ENCODE measurements at regions not wholly inside any gene's neighbourhood (a gene's known extent, or its start where the extent isn't known, plus 50 kb on each side); places are given as distances from the start of the nearest gene placed in this dataset.
"Not testable (repeated sequence)": the region's sequence is repeated elsewhere in the genome, so short reads cannot be mapped to it uniquely, and the experiment has no call there.

GRCh38 chr12:41988715-41989114, 156.0 kb downstream of the GXYLT1 start:
- TF ChIP-seq CTCF (IDR thresholded peaks at IDR 0.05 in 8 of 11, conservative IDR thresholded peaks at IDR 0.05 in 3 of 11) (no peak), POLR2AphosphoS5 (IDR thresholded peaks at IDR 0.05) (no peak), POLR2A (IDR thresholded peaks at IDR 0.05) (no peak)
- Histone ChIP-seq H3K27ac (no peak overlapping the region), H3K4me3 (no peak overlapping the region), H3K36me3 (no peaks in the 10 kb centered on the region), H3K9me3 (peaks cover 0 to 10% (median 2%) of the 10 kb centered on the region in 8 donors), H3K27me3 (replicated peaks in 1 of 7) (no peaks in the 10 kb centered on the region), H3K4me1 (no peaks in the 10 kb centered on the region)
- DNase-seq: no peak
- intact Hi-C loops (cut with DNase I; ENCODE audit: low total_unique reads): no loop called here
- 88 to 96% (median 94%) methylated on average over 2 of the region's 2 CpGs for WGBS, 5 donors

GRCh38 chr12:41986513-41986912, 158.2 kb downstream of the GXYLT1 start:
- H3K27me3 ChIP-seq (replicated peaks in 1 of 7); H3K9me3 ChIP-seq; H3K36me3 ChIP-seq; intact Hi-C loops (cut with DNase I; ENCODE audit: low total_unique reads); H3K4me3 ChIP-seq; DNase-seq; H3K4me1 ChIP-seq; H3K27ac ChIP-seq: not testable (repeated sequence)
- WGBS, 5 donors: 82 to 95% (median 94%) methylated on average over 2 of the region's 2 CpGs

GRCh38 chr12:41983856-41984255, 160.8 kb downstream of the GXYLT1 start:
- Histone ChIP-seq H3K27ac (no peak overlapping the region), H3K4me3 (no peak overlapping the region), H3K9me3 (peaks cover 0 to 5% (median 2%) of the 10 kb centered on the region in 8 donors), H3K27me3 (replicated peaks in 1 of 7) (no peaks in the 10 kb centered on the region), H3K36me3 (no peaks in the 10 kb centered on the region), H3K4me1 (no peaks in the 10 kb centered on the region)
- intact Hi-C loops (cut with DNase I; ENCODE audit: low total_unique reads): no loop called here
- DNase-seq: no peak
- TF ChIP-seq POLR2A (IDR thresholded peaks at IDR 0.05) (no peak), CTCF (IDR thresholded peaks at IDR 0.05 in 8 of 11, conservative IDR thresholded peaks at IDR 0.05 in 3 of 11) (no peak), POLR2AphosphoS5 (IDR thresholded peaks at IDR 0.05) (no peak)

- Histone ChIP-seq H3K36me3 (no peaks in the 10 kb centered on the region), H3K27me3 (replicated peaks in 1 of 7) (no peaks in the 10 kb centered on the region), H3K4me3 (no peak overlapping the region), H3K9me3 (peaks cover 0 to 4% (median 0%) of the 10 kb centered on the region in 8 donors), H3K27ac (no peak overlapping the region), H3K4me1 (no peaks in the 10 kb centered on the region)
- WGBS, 5 donors: 52 to 72% (median 62%) methylated on average over 1 of the region's 1 CpG
- no peak for DNase-seq
- intact Hi-C loops (cut with DNase I; ENCODE audit: low total_unique reads): no loop called here
- no peak for TF ChIP-seq POLR2A (IDR thresholded peaks at IDR 0.05)
- no peak for TF ChIP-seq CTCF (IDR thresholded peaks at IDR 0.05 in 8 of 11, conservative IDR thresholded peaks at IDR 0.05 in 3 of 11)
- no peak for TF ChIP-seq POLR2AphosphoS5 (IDR thresholded peaks at IDR 0.05)
Measured at GRCh38 chr12:41983394-41983793, 161.3 kb downstream of the GXYLT1 start.

GRCh38 chr12:41981758-41982157, 162.9 kb downstream of the GXYLT1 start:
- intact Hi-C loops (cut with DNase I; ENCODE audit: low total_unique reads): no loop called here
- no peak for TF ChIP-seq POLR2AphosphoS5 (IDR thresholded peaks at IDR 0.05)
- TF ChIP-seq CTCF (IDR thresholded peaks at IDR 0.05 in 8 of 11, conservative IDR thresholded peaks at IDR 0.05 in 3 of 11): no peak
- no peak for TF ChIP-seq POLR2A (IDR thresholded peaks at IDR 0.05)
- Histone ChIP-seq H3K9me3 (peaks cover 0 to 4% (median 0%) of the 10 kb centered on the region in 8 donors), H3K36me3 (no peaks in the 10 kb centered on the region), H3K4me3 (no peak overlapping the region), H3K27me3 (replicated peaks in 1 of 7) (no peaks in the 10 kb centered on the region), H3K27ac (no peak overlapping the region), H3K4me1 (no peaks in the 10 kb centered on the region)
- WGBS, 5 donors: 60 to 90% (median 85%) methylated on average over 1 of the region's 1 CpG
- no peak for DNase-seq
